ENCODE measurements at regions not wholly inside any gene's neighbourhood (a gene's known extent, or its start where the extent isn't known, plus 50 kb on each side); places are given as distances from the start of the nearest gene placed in this dataset.

GRCh38 chr5:35319333-35320002 is 89.2 kb upstream of the PRLR start:
- peak; percentile 53 to 54 for DNase-seq (ENCODE audit: low read depth in 2 of 2)

- DNase-seq (ENCODE audit: low read depth in 2 of 2), result no peak
Observed at GRCh38 chr5:35317586-35317985, 87.3 kb upstream of the PRLR start.

- peak; percentile 32 to 34 for DNase-seq (ENCODE audit: low read depth in 2 of 2)
Observed at GRCh38 chr5:35316611-35317274, 86.5 kb upstream of the PRLR start.

GRCh38 chr5:35313291-35313690 is 83.0 kb upstream of the PRLR start:
- DNase-seq (ENCODE audit: low read depth in 2 of 2), result peak; percentile 58 to 60

- no peak for DNase-seq (ENCODE audit: low read depth in 2 of 2)
Observed at GRCh38 chr5:35312267-35312666, 82.0 kb upstream of the PRLR start.

GRCh38 chr5:35309365-35310130 is 79.3 kb upstream of the PRLR start:
- DNase-seq (ENCODE audit: low read depth in 2 of 2), result no peak

GRCh38 chr5:35308421-35308820 is 78.1 kb upstream of the PRLR start:
- no peak for DNase-seq (ENCODE audit: low read depth in 2 of 2)

GRCh38 chr5:35306716-35307365 is 76.6 kb upstream of the PRLR start:
- no peak for DNase-seq (ENCODE audit: low read depth in 2 of 2)

GRCh38 chr5:35305336-35306020 is 75.2 kb upstream of the PRLR start:
- no peak for DNase-seq (ENCODE audit: low read depth in 2 of 2)

GRCh38 chr5:35304291-35304690 is 74.0 kb upstream of the PRLR start:
- DNase-seq (ENCODE audit: low read depth in 2 of 2), result no peak

GRCh38 chr5:35303152-35303551 is 72.9 kb upstream of the PRLR start:
- DNase-seq (ENCODE audit: low read depth in 2 of 2), result no peak

GRCh38 chr5:35302544-35302943 is 72.3 kb upstream of the PRLR start:
- no peak for DNase-seq (ENCODE audit: low read depth in 2 of 2)

- no peak for DNase-seq (ENCODE audit: low read depth in 2 of 2)
Observed at GRCh38 chr5:35297755-35298154, 67.5 kb upstream of the PRLR start.

GRCh38 chr5:35294976-35295375 is 64.7 kb upstream of the PRLR start:
- DNase-seq (ENCODE audit: low read depth in 2 of 2), result no peak

GRCh38 chr5:35294017-35294416 is 63.7 kb upstream of the PRLR start:
- no peak for DNase-seq (ENCODE audit: low read depth in 2 of 2)

GRCh38 chr5:35285435-35285834 is 55.1 kb upstream of the PRLR start:
- no peak for DNase-seq (ENCODE audit: low read depth in 2 of 2)

- no peak for DNase-seq (ENCODE audit: low read depth in 2 of 2)
Observed at GRCh38 chr5:35285011-35285410, 54.7 kb upstream of the PRLR start.

GRCh38 chr5:35284364-35284763 is 54.1 kb upstream of the PRLR start:
- DNase-seq (ENCODE audit: low read depth in 2 of 2), result no peak

GRCh38 chr5:35282810-35283209 is 52.5 kb upstream of the PRLR start:
- DNase-seq (ENCODE audit: low read depth in 2 of 2), result no peak

- no peak for DNase-seq (ENCODE audit: low read depth in 2 of 2)
Observed at GRCh38 chr5:35281613-35282012, 51.3 kb upstream of the PRLR start.
